NB4 (cell line): ENCODE measurements at regions not wholly inside any gene's neighbourhood (a gene's known extent, or its start where the extent isn't known, plus 50 kb on each side); places are given as distances from the start of the nearest gene placed in this dataset.

ENCODE experiments used
- CTCF ChIP-seq: IDR thresholded peaks from one replicate; pipeline ENCODE4 v1.5.1; 2012; ENCODE audit warnings: low read depth, low read length
- MAX ChIP-seq: IDR thresholded peaks from 2 replicates; pipeline ENCODE4 v1.6.1; 2011; ENCODE audit warnings: low read depth, low read length

DNA sequence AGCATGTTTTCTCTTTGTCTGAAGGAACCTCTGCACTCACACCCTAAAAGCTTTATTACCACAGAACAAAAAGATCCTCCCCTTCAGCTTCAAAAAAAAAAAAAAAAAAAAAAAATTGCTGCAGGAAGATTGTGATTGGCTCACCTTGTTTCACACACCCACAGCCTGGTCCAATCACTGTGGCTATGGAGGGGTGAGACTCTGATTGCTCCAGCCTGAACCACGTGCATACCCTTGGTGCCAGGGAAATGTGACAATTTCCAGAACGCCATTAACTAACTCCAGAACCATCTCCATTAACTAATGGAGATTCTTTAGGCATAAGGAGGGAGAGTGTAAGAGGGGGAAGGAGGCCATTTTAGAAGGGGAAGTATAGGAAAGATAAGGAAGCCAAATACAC lies 106.5 kb upstream of the CRBN start:
- no peak for TF ChIP-seq MAX
- no peak for TF ChIP-seq CTCF
